ENCODE measurements at regions not wholly inside any gene's neighbourhood (a gene's known extent, or its start where the extent isn't known, plus 50 kb on each side); places are given as distances from the start of the nearest gene placed in this dataset.

DNA sequence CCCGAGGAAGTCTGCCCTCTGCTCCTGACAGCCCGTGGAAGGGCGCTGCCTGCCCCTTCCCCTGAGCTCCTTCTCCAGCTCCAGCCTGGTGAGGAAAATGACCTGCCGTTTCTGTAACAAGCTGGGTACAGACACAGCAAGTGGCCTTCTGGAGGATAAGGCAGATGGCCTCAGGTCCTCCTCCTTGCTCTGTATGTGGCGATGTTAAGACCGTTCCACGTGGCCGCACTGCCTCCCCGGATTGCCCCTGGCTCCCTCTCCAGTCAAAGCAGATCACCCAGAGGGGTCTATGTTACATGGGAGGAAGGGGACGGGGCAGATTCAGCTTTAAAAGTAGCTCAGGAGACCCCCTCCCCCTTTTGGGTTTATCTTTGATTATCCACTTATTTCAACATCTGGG lies 80.3 kb upstream of the GATB start:
- DNase-seq (ENCODE audit: low spot score): no peak
- POLR2A ChIA-PET (ENCODE audit: low non-redundant PET): no interaction called here
- H3K27ac ChIP-seq: no peak overlapping the region
- TF ChIP-seq, protein P1, sequence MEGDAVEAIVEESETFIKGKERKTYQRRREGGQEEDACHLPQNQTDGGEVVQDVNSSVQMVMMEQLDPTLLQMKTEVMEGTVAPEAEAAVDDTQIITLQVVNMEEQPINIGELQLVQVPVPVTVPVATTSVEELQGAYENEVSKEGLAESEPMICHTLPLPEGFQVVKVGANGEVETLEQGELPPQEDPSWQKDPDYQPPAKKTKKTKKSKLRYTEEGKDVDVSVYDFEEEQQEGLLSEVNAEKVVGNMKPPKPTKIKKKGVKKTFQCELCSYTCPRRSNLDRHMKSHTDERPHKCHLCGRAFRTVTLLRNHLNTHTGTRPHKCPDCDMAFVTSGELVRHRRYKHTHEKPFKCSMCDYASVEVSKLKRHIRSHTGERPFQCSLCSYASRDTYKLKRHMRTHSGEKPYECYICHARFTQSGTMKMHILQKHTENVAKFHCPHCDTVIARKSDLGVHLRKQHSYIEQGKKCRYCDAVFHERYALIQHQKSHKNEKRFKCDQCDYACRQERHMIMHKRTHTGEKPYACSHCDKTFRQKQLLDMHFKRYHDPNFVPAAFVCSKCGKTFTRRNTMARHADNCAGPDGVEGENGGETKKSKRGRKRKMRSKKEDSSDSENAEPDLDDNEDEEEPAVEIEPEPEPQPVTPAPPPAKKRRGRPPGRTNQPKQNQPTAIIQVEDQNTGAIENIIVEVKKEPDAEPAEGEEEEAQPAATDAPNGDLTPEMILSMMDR (conservative IDR thresholded peaks at IDR 0.05; ENCODE audit: low read depth): no peak
- CTCF ChIA-PET: no interaction called here

DNA sequence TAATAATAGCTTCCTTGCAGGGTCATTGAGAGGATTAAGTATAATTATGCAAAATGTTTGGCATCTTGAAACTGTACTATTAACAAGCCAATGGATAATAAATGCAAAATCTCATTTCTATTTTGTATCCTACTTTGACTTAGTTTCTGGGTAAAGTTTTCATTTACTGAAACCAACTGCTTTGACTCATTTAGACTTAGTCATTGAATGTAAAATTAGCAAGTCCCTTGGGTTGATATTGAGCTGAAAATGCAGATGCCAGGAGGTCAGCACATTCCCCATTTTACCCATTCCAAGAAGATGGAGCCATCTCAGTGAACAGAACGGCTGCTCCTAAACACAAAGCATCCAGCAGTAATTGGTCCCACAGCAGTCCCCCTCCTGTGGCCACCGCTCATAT lies 74.7 kb upstream of the GATB start:
- H3K27ac ChIP-seq: no peak overlapping the region
- TF ChIP-seq, protein P1 (conservative IDR thresholded peaks at IDR 0.05; ENCODE audit: low read depth): no peak
- ChIA-PET POLR2A (ENCODE audit: low non-redundant PET) (no interaction called here), CTCF (no interaction called here)
- no peak for DNase-seq (ENCODE audit: low spot score)

DNA sequence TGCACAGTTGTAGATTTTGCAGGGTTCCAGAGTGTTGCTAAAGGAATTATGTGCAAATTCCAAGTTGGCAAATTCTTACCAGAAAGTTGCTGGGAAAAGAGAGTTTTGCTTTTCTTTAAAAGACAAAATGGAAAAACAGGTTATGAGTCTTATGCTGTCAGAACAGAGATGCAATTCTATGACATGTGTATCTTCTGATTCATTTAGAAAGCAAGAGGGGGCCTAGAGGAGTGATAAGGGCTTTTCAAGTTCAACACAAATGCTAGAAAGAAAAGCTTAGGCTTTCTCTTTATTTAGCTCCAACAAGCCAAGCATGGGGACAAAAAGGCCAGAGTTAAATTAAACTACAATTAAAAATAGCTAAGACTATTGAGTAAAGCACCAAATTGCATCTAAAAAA lies 72.4 kb upstream of the GATB start:
- POLR2A ChIA-PET (ENCODE audit: low non-redundant PET): no interaction called here
- CTCF ChIA-PET: no interaction called here

DNA sequence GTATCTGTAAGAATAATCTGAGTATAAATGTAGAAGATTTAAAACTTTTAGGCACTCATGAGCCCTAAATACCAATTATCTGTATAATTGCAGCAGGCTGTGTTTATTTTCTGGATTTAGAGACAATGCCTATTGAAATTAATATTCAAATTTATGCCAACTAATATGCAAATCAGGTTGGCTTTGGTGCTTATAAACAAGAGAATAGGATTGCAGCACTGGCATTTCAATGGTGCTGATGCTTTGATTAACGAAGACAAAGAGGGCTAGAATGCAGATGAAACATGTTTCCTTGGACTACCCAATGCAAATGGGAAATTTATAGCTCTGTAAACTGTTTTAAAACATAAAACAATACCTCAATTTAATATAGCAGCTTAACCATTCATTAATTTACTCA lies 70.7 kb upstream of the GATB start:
- no peak for DNase-seq (ENCODE audit: low spot score)
- H3K27ac ChIP-seq: no peak overlapping the region
- POLR2A ChIA-PET (ENCODE audit: low non-redundant PET): no interaction called here
- CTCF ChIA-PET: no interaction called here
- TF ChIP-seq, protein P1 (conservative IDR thresholded peaks at IDR 0.05; ENCODE audit: low read depth): no peak

More for the DNA sequence above, 72.4 kb upstream of the GATB start:
- no peak for DNase-seq (ENCODE audit: low spot score)
- TF ChIP-seq, protein P1 (conservative IDR thresholded peaks at IDR 0.05; ENCODE audit: low read depth): no peak
- no peak overlapping the region for H3K27ac ChIP-seq

DNA sequence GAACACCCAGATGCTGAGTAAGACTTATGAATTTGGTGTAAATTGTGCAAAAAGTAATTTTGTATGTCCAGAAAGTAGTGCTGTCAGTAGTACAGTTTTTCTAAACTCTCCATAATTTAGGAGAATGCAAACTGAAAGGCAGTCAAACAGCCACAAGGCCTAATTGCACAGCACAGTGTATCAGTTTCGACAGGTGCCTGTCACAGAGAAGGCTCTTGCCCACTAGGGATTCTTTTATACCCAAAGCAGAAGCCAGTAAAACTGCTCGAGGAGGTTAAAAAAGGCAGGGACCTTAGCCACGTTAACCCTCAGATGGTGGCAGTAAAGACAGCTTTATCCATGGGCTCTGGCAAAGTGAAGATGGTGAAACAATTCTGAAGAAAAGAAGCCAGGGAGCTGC lies 69.4 kb upstream of the GATB start:
- DNase-seq (ENCODE audit: low spot score): no peak
- CTCF ChIA-PET: no interaction called here
- POLR2A ChIA-PET (ENCODE audit: low non-redundant PET): interaction anchor here (0.5 kb wide), 1 partner anchor 229 kb away, joined by 3 read pairs; no protein-coding TSS in a partner anchor
- TF ChIP-seq, protein P1 (conservative IDR thresholded peaks at IDR 0.05; ENCODE audit: low read depth): no peak
- H3K27ac ChIP-seq: no peak overlapping the region

DNA sequence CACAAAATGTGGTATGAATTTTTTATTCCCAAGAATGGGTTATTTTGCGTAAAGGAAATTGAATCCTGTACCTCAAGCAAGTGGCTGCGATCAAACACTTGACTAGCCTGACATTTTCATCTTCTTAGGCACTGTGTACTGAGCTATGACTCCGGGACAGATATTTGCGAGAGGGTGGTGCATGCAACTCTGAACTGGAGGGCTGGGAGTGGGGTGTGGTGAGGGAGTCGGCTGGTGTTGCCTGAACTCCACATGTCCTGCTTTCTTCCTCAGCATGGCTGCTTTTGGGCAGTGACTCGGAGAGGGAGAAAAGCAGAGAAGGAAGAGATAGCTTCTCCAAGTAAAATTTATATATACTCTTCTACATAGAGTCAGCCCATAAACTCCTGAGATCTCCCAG lies 68.5 kb upstream of the GATB start:
- POLR2A ChIA-PET (ENCODE audit: low non-redundant PET): no interaction called here

More for the DNA sequence above, 68.5 kb upstream of the GATB start:
- H3K27ac ChIP-seq: no peak overlapping the region
- TF ChIP-seq, protein P1 (conservative IDR thresholded peaks at IDR 0.05; ENCODE audit: low read depth): no peak
- CTCF ChIA-PET: no interaction called here
- DNase-seq (ENCODE audit: low spot score): no peak
